Activated CD8-positive, alpha-beta T cell treated with anti-CD3 and anti-CD28 coated beads, Interleukin-2, amount 10 ng/mL, durations not matched to agents 7 days and 5 days (primary cell): ENCODE measurements at regions not wholly inside any gene's neighbourhood (a gene's known extent, or its start where the extent isn't known, plus 50 kb on each side); places are given as distances from the start of the nearest gene placed in this dataset.

Source experiments
- ATAC-seq: fragments of 150-1000 bp; cut with Tn5 transposase; one replicate; pipeline ENCODE4 v1.10.0; 2021; ENCODE audit warnings: moderate library complexity
- CTCF ChIA-PET: fragments of 350-600 bp; sonication (Branson Sonifier 250); formaldehyde crosslinking; loops from one replicate; lab custom pipeline; 2021; ENCODE audit warnings: antibody characterized with exemption; lab: Charles Lee
- POLR2A ChIA-PET: fragments of 350-600 bp; sonication (Branson Sonifier 250); formaldehyde crosslinking; loops from one replicate; lab custom pipeline; 2021; ENCODE audit warnings: antibody characterized with exemption; lab: Charles Lee
- DNase-seq: peaks from one replicate; pipeline ENCODE4 v3.0.0-alpha.2; 2020
- H3K27ac Mint-ChIP-seq: one replicate; pipeline ENCODE4 v1.8.0; 2021; ENCODE audit warnings: mild to moderate bottlenecking, mixed read lengths
- H3K27me3 Mint-ChIP-seq: one replicate; pipeline ENCODE4 v1.8.0; 2021; ENCODE audit warnings: low read depth, mixed read lengths
- H3K36me3 Mint-ChIP-seq: one replicate; pipeline ENCODE4 v1.8.0; 2021; ENCODE audit warnings: low read depth, mixed read lengths
- H3K4me1 Mint-ChIP-seq: one replicate; pipeline ENCODE4 v1.8.0; 2021; ENCODE audit warnings: low read depth, mixed read lengths
- H3K4me3 Mint-ChIP-seq: one replicate; pipeline ENCODE4 v1.8.0; 2021; ENCODE audit warnings: mild to moderate bottlenecking, mixed read lengths
- H3K9me3 Mint-ChIP-seq: one replicate; pipeline ENCODE4 v1.8.0; 2022; ENCODE audit warnings: mixed read lengths; ENCODE audit not compliant: insufficient read depth

- Mint-ChIP-seq H3K9me3 (no peaks in the 10 kb centered on the region), H3K4me3 (no peak overlapping the region), H3K4me1 (no peaks in the 10 kb centered on the region), H3K27ac (no peak overlapping the region), H3K27me3 (peaks cover 22% of the 10 kb centered on the region), H3K36me3 (no peaks in the 10 kb centered on the region)
- DNase-seq: no peak
- ATAC-seq: no peak
- POLR2A ChIA-PET: no interaction called here
- CTCF ChIA-PET: no interaction called here
Observed at GRCh38 chr14:55963295-55963694, 154.9 kb upstream of the PELI2 start.

- Mint-ChIP-seq H3K4me3 (no peak overlapping the region), H3K27me3 (peaks cover 22% of the 10 kb centered on the region), H3K4me1 (no peaks in the 10 kb centered on the region), H3K27ac (no peak overlapping the region), H3K9me3 (no peaks in the 10 kb centered on the region), H3K36me3 (no peaks in the 10 kb centered on the region)
- CTCF ChIA-PET: no interaction called here
- no peak for DNase-seq
- POLR2A ChIA-PET: no interaction called here
- ATAC-seq: no peak
Observed at GRCh38 chr14:55964091-55964490, 154.1 kb upstream of the PELI2 start.

- Mint-ChIP-seq H3K36me3 (no peaks in the 10 kb centered on the region), H3K27ac (no peak overlapping the region), H3K27me3 (peaks cover 19% of the 10 kb centered on the region), H3K4me1 (no peaks in the 10 kb centered on the region), H3K4me3 (no peak overlapping the region), H3K9me3 (no peaks in the 10 kb centered on the region)
- DNase-seq (no peak), ATAC-seq (no peak)
- ChIA-PET CTCF (interaction anchor here (0.6 kb wide), 1 partner anchor 1199 kb away, joined by 3 read pairs; no protein-coding TSS in a partner anchor), POLR2A (no interaction called here)
Observed at GRCh38 chr14:55964821-55965220, 153.4 kb upstream of the PELI2 start.

DNA sequence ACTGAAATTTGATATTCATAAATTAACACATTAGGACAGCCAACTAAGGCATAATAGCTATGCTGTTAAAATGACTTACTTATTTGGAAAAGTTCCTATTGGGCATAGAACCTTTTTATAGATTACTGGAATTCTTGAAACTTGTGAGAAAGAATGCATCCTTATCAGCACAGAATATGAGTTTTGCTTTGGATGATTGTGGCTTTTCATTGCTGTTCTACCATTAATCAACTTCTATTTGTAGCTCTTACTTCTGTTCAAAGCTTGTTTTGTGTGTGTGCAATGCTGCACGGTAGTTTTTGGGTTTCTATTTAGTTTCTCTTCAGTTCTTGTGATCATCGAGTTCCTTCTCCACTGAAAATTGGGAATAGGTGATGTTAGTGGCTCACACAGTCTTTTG, 152.4 kb upstream of the PELI2 start:
- DNase-seq (no peak), ATAC-seq (no peak)
- Mint-ChIP-seq H3K9me3 (no peaks in the 10 kb centered on the region), H3K36me3 (no peaks in the 10 kb centered on the region), H3K27ac (no peak overlapping the region), H3K27me3 (peaks cover 18% of the 10 kb centered on the region), H3K4me1 (no peaks in the 10 kb centered on the region), H3K4me3 (no peak overlapping the region)
- POLR2A ChIA-PET: no interaction called here
- CTCF ChIA-PET: no interaction called here

GRCh38 chr14:55968741-55969140, 149.5 kb upstream of the PELI2 start:
- Mint-ChIP-seq H3K4me1 (no peaks in the 10 kb centered on the region), H3K27me3 (peaks cover 7% of the 10 kb centered on the region), H3K9me3 (no peaks in the 10 kb centered on the region), H3K36me3 (no peaks in the 10 kb centered on the region), H3K4me3 (no peak overlapping the region), H3K27ac (no peak overlapping the region)
- CTCF ChIA-PET: no interaction called here
- no peak for DNase-seq
- no peak for ATAC-seq
- POLR2A ChIA-PET: no interaction called here

GRCh38 chr14:55973285-55973800, 144.9 kb upstream of the PELI2 start:
- Mint-ChIP-seq H3K9me3 (no peaks in the 10 kb centered on the region), H3K27me3 (peaks cover 6% of the 10 kb centered on the region), H3K36me3 (no peaks in the 10 kb centered on the region), H3K4me3 (no peak overlapping the region), H3K4me1 (no peaks in the 10 kb centered on the region), H3K27ac (no peak overlapping the region)
- CTCF ChIA-PET: no interaction called here
- no peak for DNase-seq
- ATAC-seq: no peak
- POLR2A ChIA-PET: no interaction called here

GRCh38 chr14:55973911-55974630, 144.1 kb upstream of the PELI2 start:
- ATAC-seq (no peak), DNase-seq (no peak)
- no peak overlapping the region for H3K27ac Mint-ChIP-seq
- H3K4me3 Mint-ChIP-seq: no peak overlapping the region
- H3K27me3 Mint-ChIP-seq: peaks cover 6% of the 10 kb centered on the region
- POLR2A ChIA-PET: no interaction called here
- H3K4me1 Mint-ChIP-seq: no peaks in the 10 kb centered on the region
- CTCF ChIA-PET: no interaction called here
- no peaks in the 10 kb centered on the region for H3K9me3 Mint-ChIP-seq
- no peaks in the 10 kb centered on the region for H3K36me3 Mint-ChIP-seq

GRCh38 chr14:55975281-55975910, 142.8 kb upstream of the PELI2 start:
- CTCF ChIA-PET: no interaction called here
- no peak overlapping the region for H3K27ac Mint-ChIP-seq
- DNase-seq (no peak), ATAC-seq (no peak)
- H3K9me3 Mint-ChIP-seq: no peaks in the 10 kb centered on the region
- H3K4me1 Mint-ChIP-seq: no peaks in the 10 kb centered on the region
- POLR2A ChIA-PET: no interaction called here
- peaks cover 6% of the 10 kb centered on the region for H3K27me3 Mint-ChIP-seq
- H3K4me3 Mint-ChIP-seq: no peak overlapping the region
- H3K36me3 Mint-ChIP-seq: no peaks in the 10 kb centered on the region

DNA sequence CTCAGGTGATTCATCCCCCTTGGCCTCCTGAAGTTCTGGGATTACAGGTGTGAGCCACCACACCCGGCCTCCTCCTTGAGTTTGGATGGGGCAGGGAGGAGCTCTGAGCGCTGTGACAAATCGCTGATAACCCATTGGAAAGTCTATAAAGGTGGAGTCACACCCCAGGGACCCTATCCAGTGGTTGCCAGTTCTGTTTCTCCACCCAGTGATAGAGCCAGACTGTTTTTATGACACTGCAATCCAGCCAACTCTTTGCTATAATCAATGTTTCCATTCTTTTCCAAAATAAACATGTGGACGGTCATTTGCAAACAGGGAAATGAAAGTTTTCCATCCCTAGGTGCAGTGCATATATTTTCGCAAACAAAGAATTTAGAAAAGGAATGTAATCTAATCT, 142.0 kb upstream of the PELI2 start:
- POLR2A ChIA-PET: no interaction called here
- ATAC-seq (no peak), DNase-seq (no peak)
- H3K27me3 Mint-ChIP-seq: peaks cover under 1% of the 10 kb centered on the region
- CTCF ChIA-PET: no interaction called here
- H3K4me3 Mint-ChIP-seq: no peak overlapping the region
- no peaks in the 10 kb centered on the region for H3K4me1 Mint-ChIP-seq
- no peak overlapping the region for H3K27ac Mint-ChIP-seq
- H3K36me3 Mint-ChIP-seq: no peaks in the 10 kb centered on the region
- no peaks in the 10 kb centered on the region for H3K9me3 Mint-ChIP-seq

DNA sequence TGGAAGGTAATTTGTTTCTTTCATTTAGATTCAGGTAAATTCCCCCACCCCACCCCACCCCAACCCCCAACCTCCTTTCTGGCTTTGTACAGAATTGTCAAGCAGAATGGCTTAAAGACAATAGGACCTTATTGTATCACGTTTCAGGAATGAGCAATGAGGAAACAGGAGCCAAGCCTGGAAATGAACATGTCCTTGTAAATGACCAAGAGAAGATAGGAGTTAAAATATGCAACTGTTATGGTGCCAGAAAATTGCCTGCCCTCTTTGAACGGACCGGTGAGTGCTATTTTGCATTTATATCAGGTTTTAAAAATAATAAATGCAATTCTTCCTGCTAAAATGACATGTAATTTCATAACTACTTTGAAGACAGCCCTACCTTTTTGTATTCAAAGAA, 141.6 kb upstream of the PELI2 start:
- no peaks in the 10 kb centered on the region for H3K36me3 Mint-ChIP-seq
- no peak overlapping the region for H3K27ac Mint-ChIP-seq
- no peaks in the 10 kb centered on the region for H3K27me3 Mint-ChIP-seq
- DNase-seq (no peak), ATAC-seq (no peak)
- ChIA-PET POLR2A (interaction anchor here (0.6 kb wide), 1 partner anchor 736 kb away, joined by 3 read pairs; no protein-coding TSS in a partner anchor), CTCF (no interaction called here)
- H3K4me1 Mint-ChIP-seq: no peaks in the 10 kb centered on the region
- no peak overlapping the region for H3K4me3 Mint-ChIP-seq
- H3K9me3 Mint-ChIP-seq: no peaks in the 10 kb centered on the region

- Mint-ChIP-seq H3K4me3 (no peak overlapping the region), H3K27me3 (no peaks in the 10 kb centered on the region), H3K27ac (no peak overlapping the region), H3K36me3 (no peaks in the 10 kb centered on the region), H3K4me1 (no peaks in the 10 kb centered on the region), H3K9me3 (no peaks in the 10 kb centered on the region)
- DNase-seq (no peak), ATAC-seq (no peak)
- CTCF ChIA-PET: no interaction called here
- POLR2A ChIA-PET: interaction anchor here (0.6 kb wide), 1 partner anchor 737 kb away, joined by 3 read pairs; no protein-coding TSS in a partner anchor
Observed at GRCh38 chr14:55977392-55978150, 140.6 kb upstream of the PELI2 start.

DNA sequence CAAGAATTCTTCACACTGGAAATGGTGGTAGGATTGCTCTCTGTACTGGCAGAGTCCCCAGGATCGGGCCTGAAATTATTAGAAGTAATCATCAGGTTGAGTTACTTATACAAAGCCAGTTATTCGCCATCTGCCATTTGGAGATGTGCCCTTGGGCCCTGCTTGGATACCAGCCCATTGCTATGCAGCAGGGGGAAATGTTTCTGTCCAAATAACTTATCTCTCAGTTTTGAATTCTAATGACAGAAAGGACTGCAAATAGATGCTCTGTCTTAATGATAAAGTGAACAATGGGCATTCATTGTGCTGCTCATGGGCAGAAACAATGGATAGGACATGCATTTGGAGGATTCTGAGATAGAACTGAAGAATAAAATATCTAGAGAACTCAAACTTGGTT, 139.1 kb upstream of the PELI2 start:
- Mint-ChIP-seq H3K27me3 (peaks cover 3% of the 10 kb centered on the region), H3K27ac (no peak overlapping the region), H3K9me3 (no peaks in the 10 kb centered on the region), H3K4me1 (no peaks in the 10 kb centered on the region), H3K36me3 (no peaks in the 10 kb centered on the region), H3K4me3 (no peak overlapping the region)
- no peak for ATAC-seq
- no peak for DNase-seq
- ChIA-PET POLR2A (no interaction called here), CTCF (no interaction called here)
